PC-9 (cell line): ENCODE measurements at regions not wholly inside any gene's neighbourhood (a gene's known extent, or its start where the extent isn't known, plus 50 kb on each side); places are given as distances from the start of the nearest gene placed in this dataset.
"Not testable (repeated sequence)": the region's sequence is repeated elsewhere in the genome, so short reads cannot be mapped to it uniquely, and the experiment has no call there.

Experiments used
- BruUV-seq: library from RNA; stranded (reverse); fragments of 400-500 nt; replicated peaks from 2 replicates; lab custom pipeline; 2021; lab: Mats Ljungman, UMichigan
- CTCF ChIA-PET: fragments of 300-600 bp; sonication (Branson Sonifier 250); formaldehyde crosslinking; loops from one replicate; lab custom pipeline; 2022; ENCODE audit warnings: antibody characterized with exemption; lab: Charles Lee
- POLR2A ChIA-PET: fragments of 300-600 bp; sonication (Branson Sonifier 250); formaldehyde crosslinking; loops from one replicate; lab custom pipeline; 2022; ENCODE audit warnings: antibody characterized with exemption; ENCODE audit not compliant: unreplicated experiment; lab: Charles Lee
- DNase-seq, 2 experiments: peaks; one replicate each; pipeline versions ENCODE4 v3.0.0 to v3.0.0-alpha.2; 2015 to 2022; ENCODE audit warnings: mixed read lengths in 1 of 2
- H2AFZ ChIP-seq: fragments of 200-600 bp; sonication (generic); 2 replicates; pipeline ENCODE4 v1.8.1; 2017; ENCODE audit warnings: antibody characterized with exemption
- H3F3A ChIP-seq: fragments of 200-600 bp; sonication (generic); 2 replicates; pipeline ENCODE4 v1.8.1; 2017; ENCODE audit warnings: antibody characterized with exemption, mild to moderate bottlenecking, low read depth; ENCODE audit not compliant: insufficient read depth
- H3K27ac ChIP-seq: fragments of 200-600 bp; sonication (generic); 2 replicates; pipeline ENCODE4 v1.6.1; 2016; ENCODE audit warnings: mixed run types
- H3K27me3 ChIP-seq: fragments of 200-600 bp; sonication (generic); 2 replicates; pipeline ENCODE4 v1.6.1; 2016; ENCODE audit warnings: low read depth, mixed run types; ENCODE audit not compliant: insufficient read depth
- H3K36me3 ChIP-seq: fragments of 200-600 bp; sonication (generic); 2 replicates; pipeline ENCODE4 v1.6.1; 2016; ENCODE audit warnings: low read depth, mixed run types
- H3K4me1 ChIP-seq: fragments of 200-600 bp; sonication (generic); replicated peaks from 2 replicates; pipeline ENCODE4 v1.6.1; 2016; ENCODE audit warnings: mixed run types; ENCODE audit not compliant: insufficient read depth
- H3K4me2 ChIP-seq: fragments of 200-600 bp; sonication (generic); 2 replicates; pipeline ENCODE4 v1.6.1; 2017; ENCODE audit warnings: mixed run types
- H3K4me3 ChIP-seq: fragments of 200-600 bp; sonication (generic); 2 replicates; pipeline ENCODE4 v1.6.1; 2016; ENCODE audit warnings: mixed run types
- H3K79me2 ChIP-seq: fragments of 200-600 bp; sonication (generic); 2 replicates; pipeline ENCODE4 v1.6.1; 2017; ENCODE audit warnings: low read depth, mixed run types
- H3K9me2 ChIP-seq: fragments of 200-600 bp; sonication (generic); 2 replicates; pipeline ENCODE4 v1.8.1; 2017; ENCODE audit warnings: mild to moderate bottlenecking; ENCODE audit not compliant: insufficient read depth
- H3K9me3 ChIP-seq: fragments of 200-600 bp; sonication (generic); 2 replicates; pipeline ENCODE4 v1.8.1; 2016; ENCODE audit warnings: low read depth; ENCODE audit not compliant: insufficient read depth
- H4K20me1 ChIP-seq: fragments of 200-600 bp; sonication (generic); 2 replicates; pipeline ENCODE4 v1.8.1; 2017; ENCODE audit not compliant: insufficient read depth
- CTCF ChIP-seq: fragments of 200-600 bp; sonication (generic); conservative IDR thresholded peaks from 2 replicates; pipeline ENCODE4 v1.6.1; 2017; ENCODE audit warnings: mixed run types, antibody characterized with exemption, mild to moderate bottlenecking, moderate library complexity
- EZH2 ChIP-seq: fragments of 200-600 bp; sonication (generic); IDR thresholded peaks from 2 replicates; pipeline ENCODE4 v1.8.0; 2017; ENCODE audit warnings: antibody characterized with exemption, low read depth
- intact Hi-C: fragments of 100-400 bp; cut with micrococcal nuclease; formaldehyde crosslinking; loops from one replicate; pipeline ENCODE4 v1.10.0; 2022; ENCODE audit not compliant: unreplicated experiment

- intact Hi-C loops, result no loop called here
- no peaks in the 10 kb centered on the region for H4K20me1 ChIP-seq
- no peak overlapping the region for H3K4me3 ChIP-seq
- CTCF ChIA-PET, result no interaction called here
- H2AFZ ChIP-seq, result no peak overlapping the region
- H3K9me3 ChIP-seq, result no peaks in the 10 kb centered on the region
- H3F3A ChIP-seq, result no peaks in the 10 kb centered on the region
- H3K79me2 ChIP-seq, result no peaks in the 10 kb centered on the region
- H3K9me2 ChIP-seq, result no peaks in the 10 kb centered on the region; the same call in 1 of the 2 replicates
- no peak overlapping the region for H3K27ac ChIP-seq
- no TSS peak for BruUV-seq
- POLR2A ChIA-PET, result no interaction called here
- no peak for DNase-seq
- no peaks in the 10 kb centered on the region; the same call in 1 of the 2 replicates for H3K27me3 ChIP-seq
- H3K4me1 ChIP-seq, result no peaks in the 10 kb centered on the region
- no peak for TF ChIP-seq EZH2
- no peak for TF ChIP-seq CTCF
- H3K36me3 ChIP-seq, result no peaks in the 10 kb centered on the region
- H3K4me2 ChIP-seq, result no peak overlapping the region
These were observed 732.7 kb upstream of the AUTS2 start for GRCh38 chr7:68865351-68866199.

- no peak overlapping the region for H3K4me2 ChIP-seq
- H3K27ac ChIP-seq, result no peak overlapping the region
- H3K4me1 ChIP-seq, result no peaks in the 10 kb centered on the region
- no peak overlapping the region for H3K4me3 ChIP-seq
- BruUV-seq, result no TSS peak
- no peaks in the 10 kb centered on the region for H4K20me1 ChIP-seq
- H3K9me2 ChIP-seq, result no peaks in the 10 kb centered on the region; the same call in 1 of the 2 replicates
- no peaks in the 10 kb centered on the region for H3K9me3 ChIP-seq
- no peaks in the 10 kb centered on the region for H3K36me3 ChIP-seq
- DNase-seq, result no peak
- ChIA-PET CTCF (no interaction called here), POLR2A (no interaction called here)
- no peak for TF ChIP-seq EZH2
- no peak for TF ChIP-seq CTCF
- H3F3A ChIP-seq, result no peaks in the 10 kb centered on the region
- no peaks in the 10 kb centered on the region for H3K79me2 ChIP-seq
- intact Hi-C loops, result no loop called here
- H3K27me3 ChIP-seq, result no peaks in the 10 kb centered on the region; the same call in 1 of the 2 replicates
- H2AFZ ChIP-seq, result no peak overlapping the region
These were observed 732.1 kb upstream of the AUTS2 start for GRCh38 chr7:68866200-68866570.

- H3K4me2 ChIP-seq, H3K4me1 ChIP-seq, H3K27me3 ChIP-seq, H4K20me1 ChIP-seq, H3K79me2 ChIP-seq, POLR2A ChIA-PET, H3K9me2 ChIP-seq, H3K27ac ChIP-seq, H2AFZ ChIP-seq, H3K36me3 ChIP-seq, DNase-seq, BruUV-seq, H3F3A ChIP-seq, H3K9me3 ChIP-seq, H3K4me3 ChIP-seq, CTCF ChIA-PET, intact Hi-C loops: not testable (repeated sequence)
These were observed 731.6 kb upstream of the AUTS2 start for GRCh38 chr7:68866721-68867120.
